ENCODE measurements at regions not wholly inside any gene's neighbourhood (a gene's known extent, or its start where the extent isn't known, plus 50 kb on each side); places are given as distances from the start of the nearest gene placed in this dataset.
"Not testable (repeated sequence)": the region's sequence is repeated elsewhere in the genome, so short reads cannot be mapped to it uniquely, and the experiment has no call there.

DNA sequence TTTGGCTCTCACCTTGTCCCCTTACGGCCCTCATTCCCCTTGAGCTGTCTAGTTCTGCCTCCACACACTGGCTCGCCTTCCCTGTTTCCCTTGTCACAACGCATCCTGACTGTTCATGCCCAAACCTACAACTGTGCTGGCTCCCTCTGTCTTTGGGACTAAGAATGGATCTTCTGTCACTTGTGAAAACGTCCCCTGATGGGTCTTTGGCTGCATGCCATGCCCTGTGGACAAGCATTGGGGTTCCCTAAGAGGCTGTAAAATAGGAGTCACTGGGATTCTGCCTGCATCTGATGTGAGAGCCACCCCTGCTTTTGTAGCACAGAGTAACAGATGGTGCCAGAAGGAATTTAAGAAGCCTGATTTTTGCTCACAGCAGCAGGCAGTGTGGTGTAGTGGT, 285.3 kb upstream of the CRY1 start:
- DNase-seq, result no peak

DNA sequence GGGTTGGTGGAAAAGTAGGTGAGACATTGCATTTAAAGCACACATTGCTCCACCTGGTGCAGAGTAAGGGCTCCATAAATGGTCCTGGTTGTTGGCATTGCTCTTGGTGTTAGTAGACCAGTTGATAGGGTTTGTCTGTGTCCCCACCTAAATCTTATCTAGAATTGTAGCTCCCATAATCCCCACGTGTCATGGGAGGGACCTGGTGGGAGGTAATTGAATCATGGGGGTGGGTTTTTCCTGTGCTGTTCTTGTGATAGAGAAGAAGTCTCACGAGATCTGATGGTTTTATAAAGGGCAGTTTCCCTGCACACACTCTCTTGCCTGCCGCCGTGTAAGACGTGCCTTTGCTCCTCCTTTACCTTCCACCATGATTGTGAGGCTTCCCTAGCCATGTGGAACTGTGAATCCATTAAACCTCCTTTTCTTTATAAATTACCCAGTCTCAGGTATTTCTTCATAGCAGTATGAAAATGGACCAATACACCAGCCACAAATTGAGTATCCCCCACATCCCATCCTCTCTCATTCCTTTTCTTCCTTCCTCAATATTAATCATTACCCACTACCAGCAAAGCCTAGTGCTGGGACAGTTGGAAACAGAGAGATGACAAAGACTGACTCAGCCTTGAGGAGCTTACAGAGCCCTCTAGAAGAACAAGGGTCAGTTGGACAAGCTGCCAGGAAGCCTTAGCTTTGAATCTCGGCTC, 285.9 kb upstream of the CRY1 start:
- not testable (repeated sequence) for DNase-seq

DNA sequence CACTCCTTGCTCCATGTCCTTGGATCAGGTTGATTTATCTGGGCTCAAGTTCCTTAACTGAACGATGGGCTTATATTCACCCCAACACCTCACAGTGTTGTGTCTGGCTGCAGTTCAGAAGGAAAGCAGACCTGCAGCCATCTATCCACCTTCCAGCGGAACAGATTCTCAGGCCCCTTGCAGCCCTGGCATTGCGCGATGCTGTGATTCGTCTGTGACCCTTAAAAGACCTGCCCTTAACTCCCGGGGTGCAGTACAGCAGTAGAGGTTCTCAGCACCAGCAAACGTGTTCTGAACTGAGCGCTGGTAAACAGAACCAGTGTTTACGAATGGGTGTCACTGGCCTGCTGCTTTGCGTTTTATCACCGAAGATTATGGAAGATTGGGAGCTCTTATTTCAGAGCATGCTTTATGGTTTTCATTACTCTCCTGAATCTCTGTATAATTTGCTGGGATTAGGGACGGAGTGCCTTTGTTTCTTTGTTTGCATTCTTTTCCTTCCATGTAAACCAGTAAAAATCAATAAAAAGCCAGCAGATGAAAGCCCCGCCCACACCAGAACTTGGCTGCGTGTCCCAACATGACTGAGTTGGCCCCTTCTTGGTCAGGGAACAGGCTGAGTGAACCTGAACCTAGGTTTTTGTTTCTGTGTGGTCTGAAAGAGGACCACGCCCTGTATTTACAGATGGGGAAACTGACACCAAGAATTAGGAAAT, 286.7 kb upstream of the CRY1 start:
- peak in 1 of 2 experiments; percentile 15 for DNase-seq

DNA sequence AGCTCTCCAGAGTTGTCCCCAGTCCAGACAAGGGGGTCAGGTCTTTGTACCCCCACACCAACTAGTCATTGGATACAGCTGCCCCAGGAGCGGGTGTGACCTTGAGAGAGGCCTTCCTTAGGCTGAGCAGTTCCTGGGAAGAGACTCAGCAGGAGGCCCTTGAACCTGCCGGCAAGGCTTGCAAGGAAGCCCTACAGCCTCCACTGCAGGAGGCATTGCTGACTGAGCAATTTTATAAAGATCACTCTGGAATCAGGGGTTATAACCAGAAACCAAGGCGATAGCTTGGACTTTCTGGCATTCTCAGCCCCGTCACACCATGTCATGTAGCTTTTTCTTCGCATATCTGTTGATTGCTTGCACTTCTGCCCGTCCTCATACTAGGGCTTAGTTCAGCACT, 291.3 kb upstream of the CRY1 start:
- no peak for DNase-seq

DNA sequence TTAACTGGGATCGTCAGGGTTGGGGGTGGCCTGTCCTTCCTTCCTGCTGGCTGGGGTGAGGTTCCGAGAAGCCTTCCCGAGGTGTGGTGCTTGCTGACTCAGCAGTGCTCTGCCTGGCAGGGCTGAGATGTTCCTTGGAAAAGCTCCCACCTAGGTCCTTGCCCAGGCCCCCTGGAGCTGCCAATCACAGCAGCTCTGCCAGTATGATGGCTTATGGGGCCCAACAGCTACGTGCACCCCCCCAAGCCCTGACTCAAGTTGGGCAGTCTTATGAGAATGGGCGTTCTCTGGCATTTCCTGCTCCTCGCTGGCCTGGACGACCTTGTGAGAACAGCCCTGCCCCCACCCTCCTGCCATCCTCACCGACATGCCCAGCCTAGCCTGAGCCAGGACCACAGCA, 292.2 kb upstream of the CRY1 start:
- no peak for DNase-seq

DNA sequence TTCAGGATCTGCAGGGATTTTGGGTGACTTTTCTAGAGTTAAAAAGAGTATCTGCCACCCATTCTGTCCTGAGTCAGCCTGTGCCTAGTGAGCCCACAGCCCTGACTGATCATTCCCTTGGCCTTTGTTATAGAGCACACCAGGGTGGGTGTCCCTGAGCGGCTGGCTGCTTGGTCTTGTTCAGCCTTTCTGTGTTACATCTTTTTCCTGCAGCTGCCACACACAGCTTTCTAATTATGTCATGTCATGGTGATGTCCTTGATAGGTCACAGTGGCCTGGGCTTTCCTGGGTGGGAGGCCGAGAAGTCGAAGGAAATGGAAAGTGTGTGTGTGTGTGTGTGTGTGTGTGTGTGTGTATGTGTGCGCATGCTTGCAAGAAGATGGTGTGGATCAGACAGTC, 293.2 kb upstream of the CRY1 start:
- no peak for DNase-seq

DNA sequence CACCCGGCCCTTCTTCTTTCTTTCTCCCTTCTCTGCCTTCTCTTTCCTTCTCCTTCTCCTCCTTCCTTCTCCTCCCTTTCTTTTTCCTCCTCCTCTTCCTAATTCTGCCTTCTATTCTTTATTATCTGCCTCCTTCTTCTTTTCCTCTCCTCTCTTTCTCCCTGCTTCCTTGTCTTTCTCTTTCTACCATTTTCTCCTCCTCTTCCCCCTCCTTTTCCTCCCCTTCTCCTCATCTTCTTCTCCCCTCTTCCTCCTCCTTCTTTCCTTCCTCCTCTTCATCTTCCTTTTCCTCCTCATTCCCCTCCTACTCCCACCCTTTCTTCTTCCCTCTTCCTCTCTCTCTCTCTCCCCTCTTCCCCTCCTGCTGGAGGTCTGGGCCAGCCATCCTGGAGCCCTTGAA, 294.9 kb upstream of the CRY1 start:
- DNase-seq, result no peak

DNA sequence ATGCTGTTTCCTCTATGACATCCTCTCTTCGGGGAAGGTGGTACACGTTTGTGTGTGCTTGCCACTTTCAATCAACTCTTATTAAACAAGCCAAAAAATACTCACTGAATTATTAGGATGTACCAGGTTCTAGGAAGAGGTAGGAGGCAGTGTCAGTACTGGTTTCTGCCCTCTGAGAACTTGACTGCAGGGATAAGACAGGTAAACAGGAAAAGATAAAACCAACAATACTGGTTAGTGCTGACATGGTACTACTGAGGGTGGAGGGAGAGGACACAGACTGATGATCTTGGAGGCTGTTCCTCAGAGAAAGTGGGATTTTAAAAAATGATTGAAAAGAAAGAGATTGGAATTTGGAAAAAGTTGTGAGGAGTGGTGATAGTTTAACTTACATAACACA, 295.2 kb upstream of the PWP1 start:
- DNase-seq, result no peak

DNA sequence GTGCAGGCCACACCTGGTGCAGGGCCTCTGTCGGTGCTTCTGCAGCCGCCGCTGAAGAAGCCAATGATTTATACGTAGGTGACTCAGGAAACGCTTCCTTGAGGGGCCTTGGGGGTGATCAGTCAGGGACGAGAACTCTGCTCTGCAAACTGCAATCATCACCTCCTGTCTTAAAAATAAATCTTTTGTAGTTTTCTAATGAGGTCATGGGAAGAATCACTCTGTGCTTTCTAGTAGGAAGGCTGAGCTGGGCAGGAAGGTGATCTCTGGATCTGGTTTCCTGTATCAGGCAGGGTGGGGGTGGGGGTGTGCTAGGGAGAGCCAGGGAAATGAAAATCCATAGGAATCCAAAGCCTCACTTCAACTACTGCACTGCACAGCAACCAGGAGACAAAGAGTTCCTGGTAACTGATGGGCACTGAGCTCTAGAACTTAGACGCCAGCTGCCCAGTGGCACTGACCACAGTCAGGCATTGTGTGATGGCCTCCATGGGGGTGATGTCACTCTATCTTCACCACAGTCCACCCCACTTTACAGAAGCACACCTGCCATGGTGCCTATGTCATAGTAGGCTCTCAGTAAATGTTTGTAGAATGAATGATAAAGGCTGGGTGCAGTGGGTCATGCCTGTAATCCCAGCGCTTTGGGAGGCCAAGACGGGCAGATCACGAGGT, 292.4 kb upstream of the PWP1 start:
- no peak for DNase-seq

DNA sequence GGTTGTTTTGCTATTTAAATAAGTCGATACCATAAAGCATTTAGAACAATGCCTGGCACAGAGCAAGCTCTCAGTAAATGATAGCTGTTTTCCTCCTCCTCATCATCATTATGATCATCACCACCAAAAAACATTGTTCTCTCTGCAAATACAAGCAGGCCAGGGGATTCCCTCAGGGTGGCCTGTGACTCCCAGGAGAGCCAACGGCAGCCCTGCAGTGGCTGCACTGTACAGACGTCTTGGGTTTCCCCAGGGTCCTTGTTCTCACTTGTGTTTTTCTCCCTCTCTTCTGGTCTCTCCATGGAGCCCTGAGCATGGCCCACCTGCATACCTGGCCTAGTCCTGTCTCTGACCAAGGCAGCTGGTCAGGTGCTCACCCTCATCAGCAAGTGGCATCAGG, 290.9 kb upstream of the PWP1 start:
- DNase-seq, result no peak

DNA sequence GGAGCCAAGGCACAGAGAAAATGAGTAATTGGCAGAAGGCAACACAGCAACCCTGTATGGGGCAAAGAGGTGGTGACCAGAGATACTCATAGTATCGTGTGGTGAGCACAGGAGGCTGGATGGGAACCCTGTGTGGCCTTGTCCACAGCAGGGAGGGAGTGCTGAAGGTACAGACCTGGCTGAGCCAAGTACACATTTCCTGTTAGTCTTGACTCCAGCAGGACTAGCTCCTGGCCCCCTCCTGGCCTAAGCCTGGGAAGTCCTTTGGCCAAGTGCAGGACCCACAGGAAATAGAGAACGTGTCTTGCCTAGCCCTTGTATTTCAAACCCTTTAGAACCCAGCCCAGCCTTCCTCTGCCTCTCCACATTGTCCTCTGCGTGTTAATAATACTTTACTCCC, 289.8 kb upstream of the PWP1 start:
- DNase-seq, result no peak

DNA sequence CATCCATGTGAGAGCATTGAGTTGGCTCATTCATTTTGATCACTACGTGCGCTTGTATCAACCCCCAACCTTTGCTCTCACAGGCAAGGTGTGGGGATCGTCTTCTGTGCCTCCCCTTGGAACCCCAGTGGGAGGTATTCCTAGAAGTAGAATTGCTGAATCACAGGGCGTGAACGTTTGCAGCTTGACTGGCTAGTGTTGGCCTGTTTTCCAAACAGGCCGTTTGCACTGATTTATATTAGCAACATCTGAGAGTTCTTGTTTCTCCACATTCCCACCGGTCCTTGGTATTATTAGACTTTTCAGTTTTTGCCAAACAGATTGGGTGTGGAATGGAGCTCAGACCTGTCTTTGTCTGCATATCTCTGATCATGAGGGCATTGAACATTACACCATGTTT, 288.6 kb upstream of the PWP1 start:
- DNase-seq, result no peak

DNA sequence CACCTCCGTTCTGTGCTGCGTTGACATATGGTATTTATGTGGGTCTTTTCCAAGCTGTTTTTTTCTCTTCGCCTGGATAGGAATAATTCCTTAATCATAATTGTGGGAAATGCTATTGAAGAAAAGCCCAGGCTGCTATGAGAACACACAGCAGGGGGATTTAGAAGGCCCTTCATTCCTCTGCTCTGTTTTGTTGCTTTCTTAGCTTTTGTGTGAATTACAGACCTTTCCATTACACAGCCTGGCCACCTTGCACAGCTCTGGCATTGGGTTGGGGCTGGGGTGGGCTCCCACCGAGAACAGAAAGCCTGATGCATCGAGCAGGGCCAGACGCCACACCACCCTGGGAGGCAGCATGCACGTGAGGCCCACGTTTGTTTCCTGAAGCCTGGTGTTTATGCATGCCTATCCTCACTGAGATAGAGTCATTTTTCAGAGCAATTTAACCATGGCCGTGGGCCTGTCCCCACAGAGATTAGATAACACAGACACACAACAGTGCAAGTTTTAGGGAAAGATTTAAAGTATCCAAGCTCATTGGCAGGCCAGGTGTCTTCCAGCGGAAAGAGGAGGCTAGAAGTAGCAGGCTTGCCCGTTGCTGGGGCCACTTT, 287.6 kb upstream of the PWP1 start:
- DNase-seq, result no peak

DNA sequence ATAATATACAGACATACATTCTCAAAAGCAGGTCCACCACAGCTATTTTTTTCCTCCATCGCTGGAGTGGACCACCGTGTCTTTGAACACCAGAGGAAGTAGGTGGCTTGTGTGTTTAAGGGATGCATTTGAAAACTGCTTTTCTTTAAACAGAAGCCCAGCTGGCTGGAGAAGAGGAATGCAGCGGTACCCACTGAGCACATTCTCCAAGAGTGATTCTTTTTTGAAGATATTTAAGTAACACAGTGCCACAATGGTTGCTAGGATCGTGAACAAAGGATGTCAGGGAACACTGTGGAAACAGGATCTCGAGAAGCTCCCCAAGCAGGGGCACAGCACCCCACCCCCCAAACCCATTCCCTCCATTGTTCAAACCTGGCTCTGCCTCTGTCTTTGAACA, 286.6 kb upstream of the PWP1 start:
- no peak for DNase-seq

DNA sequence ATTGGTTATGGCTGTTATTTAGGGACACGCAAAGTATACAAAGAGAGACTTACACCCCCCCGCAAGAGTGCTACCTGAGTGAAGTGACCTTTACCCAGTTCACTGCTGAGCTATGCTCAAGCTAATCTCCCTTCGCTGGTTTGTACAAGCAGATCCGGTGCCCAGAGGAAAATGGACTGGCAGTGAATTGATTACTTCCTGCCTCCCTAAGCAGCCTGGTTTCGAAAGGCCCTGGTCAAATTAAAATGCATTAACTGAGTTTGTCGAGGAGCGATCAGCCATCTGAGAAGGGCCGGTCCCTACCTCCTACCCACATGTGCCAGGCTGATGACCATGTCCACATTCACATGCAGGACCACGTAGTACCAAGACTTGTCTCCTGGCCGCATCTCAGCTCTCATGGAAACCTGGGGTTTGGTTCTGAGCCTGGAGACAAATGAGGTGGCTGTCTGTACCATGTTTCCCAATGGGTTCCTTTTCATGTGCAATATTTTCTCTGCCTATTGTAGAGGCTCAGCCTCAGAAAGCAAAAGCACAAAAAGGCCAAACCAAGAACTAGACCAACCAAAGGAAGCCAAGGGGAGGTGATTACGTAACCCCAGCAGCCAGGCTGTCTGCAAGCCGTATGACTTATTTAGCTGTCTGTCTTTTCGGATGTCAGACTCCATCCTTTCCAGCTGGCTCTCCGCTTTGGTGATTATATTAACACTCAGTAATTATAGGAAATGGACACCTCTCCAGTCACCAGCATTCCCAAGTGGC, 284.7 kb upstream of the PWP1 start:
- no peak for DNase-seq

DNA sequence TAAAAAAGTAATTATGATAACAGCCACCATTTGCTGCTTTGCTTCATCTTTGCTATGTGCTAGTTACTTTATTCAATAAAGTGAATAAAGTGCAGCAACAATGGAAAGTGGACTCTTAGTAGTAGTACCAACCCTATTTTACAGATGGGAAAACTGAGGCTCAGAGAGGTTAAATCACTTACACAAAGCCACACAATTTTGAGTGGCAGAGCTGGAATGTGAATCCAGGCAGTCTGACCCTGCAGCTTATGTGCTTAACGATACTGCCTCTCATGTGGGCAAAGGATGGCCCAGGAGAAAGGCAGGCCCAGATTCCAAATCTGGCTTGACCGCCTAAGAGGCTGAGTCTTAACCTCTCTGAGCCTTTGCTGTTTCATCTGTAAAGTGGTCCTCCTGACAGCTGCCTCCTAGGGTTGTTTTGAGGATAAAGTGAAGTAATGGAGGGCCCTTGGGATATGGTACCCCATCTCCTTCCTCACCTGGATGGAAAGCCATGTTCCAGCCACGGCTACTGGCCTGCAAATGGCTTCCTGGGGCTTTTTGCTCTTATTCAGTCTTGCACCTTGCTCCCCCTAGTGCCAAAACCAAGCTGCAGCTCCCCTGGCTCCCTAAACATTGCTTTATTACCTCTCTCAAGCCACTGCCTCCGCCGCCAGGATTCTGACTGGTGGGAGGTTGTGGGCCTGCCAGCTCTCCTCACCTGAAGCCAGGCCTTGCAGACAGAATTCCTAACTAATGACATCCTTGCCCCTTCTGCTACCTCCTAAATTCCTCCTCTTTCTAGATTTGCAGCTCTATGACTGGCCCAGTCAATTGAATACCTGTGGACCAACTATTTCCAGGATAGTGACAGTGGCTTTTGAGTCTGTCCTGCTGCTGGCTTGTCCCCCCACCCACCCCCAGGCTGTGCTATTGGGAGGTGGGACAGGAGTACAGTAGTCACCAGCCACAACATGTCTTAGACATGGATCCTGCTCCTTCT, 283.3 kb upstream of the PWP1 start:
- DNase-seq, result peak in 1 of 2 experiments; percentile 40

DNA sequence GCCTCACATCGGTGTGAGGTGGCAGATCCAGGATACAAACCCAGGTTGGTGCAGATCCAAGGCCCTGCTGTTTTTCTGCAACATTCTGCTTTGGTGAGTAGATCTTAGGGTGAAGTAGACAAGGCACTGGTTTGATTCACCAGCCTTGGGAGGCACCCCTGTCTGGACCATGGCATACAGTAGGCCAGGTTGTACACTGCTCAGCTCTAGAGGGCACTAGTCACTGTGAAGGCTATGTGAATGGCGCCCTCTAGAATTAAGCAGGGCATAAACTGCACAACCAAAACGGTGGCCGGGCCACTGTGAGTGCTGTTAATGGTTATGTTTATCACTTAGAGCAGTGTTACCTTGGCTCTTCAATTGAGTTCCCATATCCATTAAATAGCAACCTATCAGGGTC, 280.6 kb upstream of the PWP1 start:
- peak; percentile 45 to 62 for DNase-seq

DNA sequence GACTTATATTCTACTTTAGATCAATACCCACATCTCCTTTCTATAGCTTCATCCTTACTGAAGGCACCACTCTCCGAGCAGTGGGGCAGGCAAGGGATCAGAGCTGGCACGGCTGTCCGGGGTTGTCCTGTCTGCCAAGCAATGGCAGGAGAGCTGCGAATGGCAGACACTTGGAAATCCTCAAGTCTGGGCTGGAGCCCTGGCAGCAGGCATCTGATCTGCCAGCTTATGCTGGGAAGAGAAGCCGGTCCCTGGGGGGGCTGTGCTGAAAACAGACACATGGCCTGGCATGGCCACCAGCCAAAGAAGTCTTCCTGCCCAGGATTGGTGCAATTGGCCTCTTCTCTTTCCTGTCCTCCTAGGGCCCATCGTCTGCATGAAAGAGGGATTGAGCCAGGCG, 280.2 kb upstream of the PWP1 start:
- DNase-seq, result no peak

DNA sequence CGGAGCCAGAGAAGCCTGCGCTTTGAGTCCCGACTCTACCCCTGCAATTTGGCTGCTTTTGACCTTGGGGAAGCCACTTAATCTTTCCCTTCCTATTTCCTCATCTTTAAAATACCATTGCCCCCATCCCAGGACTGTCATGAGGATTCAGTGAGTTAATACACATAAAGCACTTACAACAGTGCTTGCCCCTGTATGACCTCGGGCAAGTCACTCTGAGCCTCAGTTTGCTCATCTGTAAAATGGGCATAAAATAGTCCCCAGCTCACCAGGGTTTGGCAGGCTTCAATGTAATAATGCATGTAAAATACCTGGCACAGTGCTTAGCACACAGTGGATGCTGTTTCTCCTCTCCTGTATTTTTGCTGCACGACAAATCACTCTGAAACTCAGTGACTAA, 278.7 kb upstream of the PWP1 start:
- DNase-seq, result no peak

DNA sequence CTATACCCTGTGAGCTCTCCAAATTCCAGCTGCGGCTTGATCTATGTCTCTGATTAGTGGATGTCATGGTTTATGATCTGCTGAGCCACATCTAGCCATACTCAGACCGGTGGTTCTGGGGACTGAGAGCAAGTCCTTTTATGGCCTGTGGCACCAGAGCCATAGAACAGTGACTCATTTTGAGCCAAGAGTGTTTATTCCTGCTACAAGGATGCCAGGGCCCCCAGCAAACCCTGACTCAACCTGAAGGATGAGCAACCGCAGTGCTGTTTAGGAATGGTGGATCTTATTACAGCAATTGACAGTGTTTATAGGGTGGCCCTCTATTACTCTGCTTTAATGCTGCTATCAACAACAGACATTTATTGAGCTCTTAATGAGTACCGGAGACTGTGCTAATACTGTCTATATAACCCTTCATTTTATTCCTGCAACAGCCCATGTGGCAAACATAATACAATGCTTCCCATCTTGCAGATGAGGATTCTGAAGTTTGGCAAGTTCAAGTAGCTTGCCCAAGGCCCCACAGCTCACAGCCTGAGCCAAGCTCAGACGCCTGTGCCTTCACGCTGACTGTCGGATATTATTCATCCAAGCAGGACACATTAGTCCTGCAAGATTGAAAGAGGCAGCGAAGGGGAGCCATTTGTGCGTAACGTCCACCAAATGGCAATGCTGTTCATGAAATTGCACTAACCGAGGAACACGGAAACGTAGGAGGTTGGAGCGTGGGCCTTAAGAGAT, 273.6 kb upstream of the PWP1 start:
- no peak for DNase-seq

DNA sequence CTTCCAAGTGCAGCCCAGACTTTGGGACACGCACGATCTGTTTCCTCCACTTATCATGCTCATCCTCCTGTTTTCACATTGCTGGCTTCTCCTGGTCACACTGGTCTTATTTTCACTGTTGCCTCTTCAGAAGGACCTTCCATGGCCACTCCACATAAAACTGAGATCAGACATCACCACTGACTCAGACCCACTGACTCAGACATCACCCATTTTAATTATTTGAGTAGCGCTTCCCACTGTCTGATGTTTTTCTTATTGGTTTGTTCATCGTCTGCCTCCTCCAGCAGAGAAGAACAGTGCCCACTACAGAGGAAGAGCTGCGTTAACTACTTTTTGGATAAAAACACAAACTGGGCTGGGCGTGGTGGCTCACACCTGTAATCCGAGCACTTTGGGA, 270.5 kb upstream of the PWP1 start:
- no peak for DNase-seq
